ENCODE measurements at regions not wholly inside any gene's neighbourhood (a gene's known extent, or its start where the extent isn't known, plus 50 kb on each side); places are given as distances from the start of the nearest gene placed in this dataset.

DNA sequence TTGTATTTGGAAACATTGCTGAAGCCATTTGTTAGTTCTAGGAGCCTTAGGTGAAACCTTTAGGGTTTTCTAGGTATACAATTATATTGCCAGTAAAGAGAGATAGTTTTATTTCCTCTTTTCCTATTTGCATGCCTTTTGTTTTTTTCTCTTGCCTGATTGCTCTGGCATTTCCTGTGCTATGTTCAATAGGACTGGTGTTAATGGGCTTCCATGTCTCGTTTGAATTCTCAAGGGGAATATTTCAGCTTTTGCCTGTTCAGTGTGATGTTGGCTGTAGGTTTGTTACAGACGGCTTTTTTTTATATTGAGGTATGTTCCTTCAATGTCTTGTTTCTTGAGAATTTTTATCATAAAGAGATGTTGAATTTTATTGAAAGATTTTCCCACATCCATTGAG lies 1054.9 kb upstream of the NXPH2 start:
- Histone ChIP-seq H3K4me1 (ENCODE audit: control insufficient read depth, insufficient read depth, low read length) (no peaks in the 10 kb centered on the region), H3K9me3 (ENCODE audit: control insufficient read depth, insufficient read depth, low read depth, low read length) (no peaks in the 10 kb centered on the region), H3K27ac (ENCODE audit: low read length) (no peak overlapping the region), H3K27me3 (ENCODE audit: control insufficient read depth, insufficient read depth, low read length) (no peaks in the 10 kb centered on the region), H3K4me3 (ENCODE audit: low read depth in 2 of 2, low read length in 2 of 2) (no peak overlapping the region), H3K36me3 (ENCODE audit: control insufficient read depth, insufficient read depth, low read length) (no peaks in the 10 kb centered on the region)
- in situ Hi-C loops (cut with HindIII; ENCODE audit: low pct_unique_long_range_greater_than_20kb, low sequenced_read_pairs) = no loop called here
- CTCF ChIA-PET = no interaction called here
- intact Hi-C loops (cut with micrococcal nuclease; ENCODE audit: unreplicated experiment) = no loop called here
- ATAC-seq (no peak), DNase-seq (ENCODE audit: low read depth, low spot score) (no peak)
- BruUV-seq (replicated peaks) = no TSS peak
- TF ChIP-seq TCF7L2 (IDR thresholded peaks at IDR 0.05; ENCODE audit: low read depth, low read length) = no peak
- TF ChIP-seq, protein P1, sequence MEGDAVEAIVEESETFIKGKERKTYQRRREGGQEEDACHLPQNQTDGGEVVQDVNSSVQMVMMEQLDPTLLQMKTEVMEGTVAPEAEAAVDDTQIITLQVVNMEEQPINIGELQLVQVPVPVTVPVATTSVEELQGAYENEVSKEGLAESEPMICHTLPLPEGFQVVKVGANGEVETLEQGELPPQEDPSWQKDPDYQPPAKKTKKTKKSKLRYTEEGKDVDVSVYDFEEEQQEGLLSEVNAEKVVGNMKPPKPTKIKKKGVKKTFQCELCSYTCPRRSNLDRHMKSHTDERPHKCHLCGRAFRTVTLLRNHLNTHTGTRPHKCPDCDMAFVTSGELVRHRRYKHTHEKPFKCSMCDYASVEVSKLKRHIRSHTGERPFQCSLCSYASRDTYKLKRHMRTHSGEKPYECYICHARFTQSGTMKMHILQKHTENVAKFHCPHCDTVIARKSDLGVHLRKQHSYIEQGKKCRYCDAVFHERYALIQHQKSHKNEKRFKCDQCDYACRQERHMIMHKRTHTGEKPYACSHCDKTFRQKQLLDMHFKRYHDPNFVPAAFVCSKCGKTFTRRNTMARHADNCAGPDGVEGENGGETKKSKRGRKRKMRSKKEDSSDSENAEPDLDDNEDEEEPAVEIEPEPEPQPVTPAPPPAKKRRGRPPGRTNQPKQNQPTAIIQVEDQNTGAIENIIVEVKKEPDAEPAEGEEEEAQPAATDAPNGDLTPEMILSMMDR (IDR thresholded peaks at IDR 0.05) = no peak
- TF ChIP-seq SIN3A (IDR thresholded peaks at IDR 0.05; ENCODE audit: borderline replicate concordance, insufficient read depth, low read depth, low read length) = no peak
- TF ChIP-seq, protein P2, sequence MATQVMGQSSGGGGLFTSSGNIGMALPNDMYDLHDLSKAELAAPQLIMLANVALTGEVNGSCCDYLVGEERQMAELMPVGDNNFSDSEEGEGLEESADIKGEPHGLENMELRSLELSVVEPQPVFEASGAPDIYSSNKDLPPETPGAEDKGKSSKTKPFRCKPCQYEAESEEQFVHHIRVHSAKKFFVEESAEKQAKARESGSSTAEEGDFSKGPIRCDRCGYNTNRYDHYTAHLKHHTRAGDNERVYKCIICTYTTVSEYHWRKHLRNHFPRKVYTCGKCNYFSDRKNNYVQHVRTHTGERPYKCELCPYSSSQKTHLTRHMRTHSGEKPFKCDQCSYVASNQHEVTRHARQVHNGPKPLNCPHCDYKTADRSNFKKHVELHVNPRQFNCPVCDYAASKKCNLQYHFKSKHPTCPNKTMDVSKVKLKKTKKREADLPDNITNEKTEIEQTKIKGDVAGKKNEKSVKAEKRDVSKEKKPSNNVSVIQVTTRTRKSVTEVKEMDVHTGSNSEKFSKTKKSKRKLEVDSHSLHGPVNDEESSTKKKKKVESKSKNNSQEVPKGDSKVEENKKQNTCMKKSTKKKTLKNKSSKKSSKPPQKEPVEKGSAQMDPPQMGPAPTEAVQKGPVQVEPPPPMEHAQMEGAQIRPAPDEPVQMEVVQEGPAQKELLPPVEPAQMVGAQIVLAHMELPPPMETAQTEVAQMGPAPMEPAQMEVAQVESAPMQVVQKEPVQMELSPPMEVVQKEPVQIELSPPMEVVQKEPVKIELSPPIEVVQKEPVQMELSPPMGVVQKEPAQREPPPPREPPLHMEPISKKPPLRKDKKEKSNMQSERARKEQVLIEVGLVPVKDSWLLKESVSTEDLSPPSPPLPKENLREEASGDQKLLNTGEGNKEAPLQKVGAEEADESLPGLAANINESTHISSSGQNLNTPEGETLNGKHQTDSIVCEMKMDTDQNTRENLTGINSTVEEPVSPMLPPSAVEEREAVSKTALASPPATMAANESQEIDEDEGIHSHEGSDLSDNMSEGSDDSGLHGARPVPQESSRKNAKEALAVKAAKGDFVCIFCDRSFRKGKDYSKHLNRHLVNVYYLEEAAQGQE (IDR thresholded peaks at IDR 0.05; ENCODE audit: insufficient read depth in 1 of 2, low read depth in 2 of 2, low read length in 1 of 2) = no peak
- TF ChIP-seq POLR2AphosphoS5 (IDR thresholded peaks at IDR 0.05; ENCODE audit: low read depth, low read length) = no peak
- POLR2A ChIA-PET = no interaction called here

DNA sequence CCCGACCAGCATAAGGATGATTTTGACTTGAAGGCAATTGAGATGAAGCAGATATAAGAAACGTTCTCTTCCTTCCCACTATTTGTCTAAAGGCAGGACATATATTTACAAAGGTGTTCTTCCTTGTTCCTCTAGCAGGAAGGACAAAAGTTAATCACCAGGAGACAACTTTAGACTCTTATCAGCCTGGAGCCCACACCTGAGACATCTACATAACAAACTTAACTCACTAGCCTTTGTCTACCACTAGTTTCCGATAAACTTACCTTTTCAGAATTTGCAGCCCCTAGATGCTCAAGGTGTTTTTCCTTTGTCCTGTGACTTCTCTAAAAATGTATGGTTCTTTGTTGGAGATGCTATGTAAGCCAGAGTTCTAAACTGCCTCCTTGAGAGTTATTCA lies 1047.8 kb upstream of the NXPH2 start:
- TF ChIP-seq, protein P2 (IDR thresholded peaks at IDR 0.05; ENCODE audit: insufficient read depth in 1 of 2, low read depth in 2 of 2, low read length in 1 of 2) = no peak
- TF ChIP-seq SIN3A (IDR thresholded peaks at IDR 0.05; ENCODE audit: borderline replicate concordance, insufficient read depth, low read depth, low read length) (no peak), POLR2AphosphoS5 (IDR thresholded peaks at IDR 0.05; ENCODE audit: low read depth, low read length) (no peak), TCF7L2 (IDR thresholded peaks at IDR 0.05; ENCODE audit: low read depth, low read length) (no peak)
- TF ChIP-seq, protein P1 (IDR thresholded peaks at IDR 0.05) = no peak
- in situ Hi-C loops (cut with HindIII; ENCODE audit: low pct_unique_long_range_greater_than_20kb, low sequenced_read_pairs) = no loop called here
- DNase-seq (ENCODE audit: low read depth, low spot score) = no peak

More for the DNA sequence above, 1047.8 kb upstream of the NXPH2 start:
- Histone ChIP-seq H3K9me3 (ENCODE audit: control insufficient read depth, insufficient read depth, low read depth, low read length) (no peaks in the 10 kb centered on the region), H3K4me3 (ENCODE audit: low read depth in 2 of 2, low read length in 2 of 2) (no peak overlapping the region), H3K27me3 (ENCODE audit: control insufficient read depth, insufficient read depth, low read length) (no peaks in the 10 kb centered on the region), H3K36me3 (ENCODE audit: control insufficient read depth, insufficient read depth, low read length) (no peaks in the 10 kb centered on the region), H3K27ac (ENCODE audit: low read length) (no peak overlapping the region), H3K4me1 (ENCODE audit: control insufficient read depth, insufficient read depth, low read length) (no peaks in the 10 kb centered on the region)
- ChIA-PET POLR2A (no interaction called here), CTCF (no interaction called here)
- BruUV-seq (replicated peaks) = no TSS peak
- intact Hi-C loops (cut with micrococcal nuclease; ENCODE audit: unreplicated experiment) = no loop called here
- no peak for ATAC-seq
